HG02623 (cell line): ENCODE measurements at regions not wholly inside any gene's neighbourhood (a gene's known extent, or its start where the extent isn't known, plus 50 kb on each side); places are given as distances from the start of the nearest gene placed in this dataset.
"Not testable (repeated sequence)": the region's sequence is repeated elsewhere in the genome, so short reads cannot be mapped to it uniquely, and the experiment has no call there.

Experiments used
- ATAC-seq: cut with Tn5 transposase; IDR thresholded peaks from one replicate; pipeline ENCODE4 v1.9.1; 2021; ENCODE audit warnings: moderate library complexity; ENCODE audit not compliant: unreplicated experiment

- ATAC-seq: no peak
Observed at GRCh38 chr5:124199893-124200292, 546.5 kb downstream of the ZNF608 start.

- ATAC-seq: no peak
Observed at GRCh38 chr5:124195411-124195810, 551.0 kb downstream of the ZNF608 start.

- no peak for ATAC-seq
Observed at GRCh38 chr5:124194282-124194681, 552.2 kb downstream of the ZNF608 start.

- no peak for ATAC-seq
Observed at GRCh38 chr5:124193371-124193789, 553.1 kb downstream of the ZNF608 start.

GRCh38 chr5:124192716-124193115, 553.7 kb downstream of the ZNF608 start:
- no peak for ATAC-seq

GRCh38 chr5:124185716-124186115, 560.7 kb downstream of the ZNF608 start:
- ATAC-seq: no peak

- ATAC-seq: peak; percentile 73
Observed at GRCh38 chr5:124182133-124182532, 564.3 kb downstream of the ZNF608 start.

- no peak for ATAC-seq
Observed at GRCh38 chr5:124180875-124181461, 565.5 kb downstream of the ZNF608 start.

- no peak for ATAC-seq
Observed at GRCh38 chr5:124180299-124180874, 566.1 kb downstream of the ZNF608 start.

- no peak for ATAC-seq
Observed at GRCh38 chr5:124179819-124180218, 566.6 kb downstream of the ZNF608 start.

- no peak for ATAC-seq
Observed at GRCh38 chr5:124178050-124178449, 568.4 kb downstream of the ZNF608 start.

GRCh38 chr5:124176692-124177091, 569.7 kb downstream of the ZNF608 start:
- no peak for ATAC-seq

GRCh38 chr5:124173386-124173785, 573.1 kb downstream of the ZNF608 start:
- no peak for ATAC-seq

GRCh38 chr5:124172389-124173003, 573.9 kb downstream of the ZNF608 start:
- no peak for ATAC-seq

- ATAC-seq: not testable (repeated sequence)
Observed at GRCh38 chr5:124168093-124168492, 578.3 kb downstream of the ZNF608 start.

- ATAC-seq: no peak
Observed at GRCh38 chr5:124162767-124163532, 583.5 kb downstream of the ZNF608 start.

GRCh38 chr5:124161266-124161665, 585.2 kb downstream of the ZNF608 start:
- ATAC-seq: no peak

- ATAC-seq: no peak
Observed at GRCh38 chr5:124160265-124160664, 586.2 kb downstream of the ZNF608 start.

GRCh38 chr5:124157320-124157719, 589.1 kb downstream of the ZNF608 start:
- ATAC-seq: peak; percentile 57

GRCh38 chr5:124156415-124156996, 589.9 kb downstream of the ZNF608 start:
- ATAC-seq: no peak

GRCh38 chr5:124154714-124155113, 591.7 kb downstream of the ZNF608 start:
- no peak for ATAC-seq
